ENCODE measurements at regions not wholly inside any gene's neighbourhood (a gene's known extent, or its start where the extent isn't known, plus 50 kb on each side); places are given as distances from the start of the nearest gene placed in this dataset.

- DNase-seq = no peak
- intact Hi-C loops (cut with DNase I; ENCODE audit: low total_unique reads) = no loop called here
- no peak for TF ChIP-seq CTCF (IDR thresholded peaks at IDR 0.05)
- H3K27me3 ChIP-seq = no peaks in the 10 kb centered on the region
- no peaks in the 10 kb centered on the region for H3K4me1 ChIP-seq
- no peaks in the 10 kb centered on the region for H3K36me3 ChIP-seq
- no peaks in the 10 kb centered on the region for H3K9me3 ChIP-seq
- H3K27ac ChIP-seq = no peak overlapping the region
- no peak overlapping the region for H3K4me3 ChIP-seq
Observed at GRCh38 chr14:100451264-100451663, 128.1 kb downstream of the SLC25A47 start.

DNA sequence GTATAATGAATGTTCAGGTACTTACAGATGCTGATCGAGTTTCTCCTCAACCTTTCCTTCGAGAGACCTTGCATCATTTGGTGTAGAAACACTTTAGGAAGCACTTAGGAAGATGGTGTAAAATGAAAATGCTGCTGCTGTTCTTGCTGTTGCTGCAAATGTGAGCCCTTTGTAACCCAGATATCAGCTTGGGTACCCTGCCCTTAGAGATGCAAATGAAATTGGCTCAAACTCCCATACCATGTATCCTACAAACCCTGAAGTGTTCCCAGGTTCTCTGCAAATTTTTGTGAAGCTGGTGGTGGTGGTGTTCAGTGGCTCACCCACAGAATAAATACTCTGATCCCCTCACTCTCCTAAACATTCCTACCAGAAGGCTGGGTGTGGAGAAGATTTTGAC lies 130.8 kb downstream of the SLC25A47 start:
- H3K4me1 ChIP-seq = no peaks in the 10 kb centered on the region
- no peaks in the 10 kb centered on the region for H3K9me3 ChIP-seq
- no peaks in the 10 kb centered on the region for H3K36me3 ChIP-seq
- intact Hi-C loops (cut with DNase I; ENCODE audit: low total_unique reads) = no loop called here
- no peak for TF ChIP-seq CTCF (IDR thresholded peaks at IDR 0.05)
- no peaks in the 10 kb centered on the region for H3K27me3 ChIP-seq
- DNase-seq = no peak
- H3K4me3 ChIP-seq = no peak overlapping the region
- no peak overlapping the region for H3K27ac ChIP-seq

GRCh38 chr14:100454437-100454836 lies 131.3 kb downstream of the SLC25A47 start:
- H3K27me3 ChIP-seq = no peaks in the 10 kb centered on the region
- DNase-seq = no peak
- no peak overlapping the region for H3K27ac ChIP-seq
- no peak overlapping the region for H3K4me3 ChIP-seq
- no peak for TF ChIP-seq CTCF (IDR thresholded peaks at IDR 0.05)
- H3K4me1 ChIP-seq = no peaks in the 10 kb centered on the region
- intact Hi-C loops (cut with DNase I; ENCODE audit: low total_unique reads) = no loop called here
- H3K9me3 ChIP-seq = no peaks in the 10 kb centered on the region
- H3K36me3 ChIP-seq = no peaks in the 10 kb centered on the region

DNA sequence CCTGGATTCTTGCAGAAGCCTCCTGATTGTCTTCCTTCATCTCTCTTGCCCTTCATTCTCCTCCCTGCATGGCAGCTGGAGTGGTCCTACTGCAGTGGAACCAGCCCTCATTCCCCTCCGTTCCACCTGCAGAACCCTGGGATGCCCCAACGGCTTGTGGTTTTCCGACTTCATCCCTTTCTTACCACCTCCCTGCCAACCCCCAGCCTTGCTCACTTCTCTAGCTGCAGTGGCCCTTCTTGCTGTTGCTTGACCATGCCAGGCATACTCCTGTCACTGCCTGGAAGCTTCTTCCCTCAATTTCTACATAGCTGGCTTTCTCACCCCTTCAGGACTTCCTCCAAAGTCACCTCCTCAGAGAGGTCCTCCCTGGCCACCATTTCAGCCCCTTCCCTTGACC lies 123.3 kb downstream of the BEGAIN start:
- Histone ChIP-seq H3K27me3 (no peaks in the 10 kb centered on the region), H3K4me3 (no peak overlapping the region), H3K4me1 (no peaks in the 10 kb centered on the region), H3K9me3 (no peaks in the 10 kb centered on the region), H3K36me3 (peaks cover 0 to 19% (median 5%) of the 10 kb centered on the region in 3 donors), H3K27ac (no peak overlapping the region)
- no peak for TF ChIP-seq CTCF (IDR thresholded peaks at IDR 0.05)
- intact Hi-C loops (cut with DNase I; ENCODE audit: low total_unique reads) = no loop called here
- no peak for DNase-seq

DNA sequence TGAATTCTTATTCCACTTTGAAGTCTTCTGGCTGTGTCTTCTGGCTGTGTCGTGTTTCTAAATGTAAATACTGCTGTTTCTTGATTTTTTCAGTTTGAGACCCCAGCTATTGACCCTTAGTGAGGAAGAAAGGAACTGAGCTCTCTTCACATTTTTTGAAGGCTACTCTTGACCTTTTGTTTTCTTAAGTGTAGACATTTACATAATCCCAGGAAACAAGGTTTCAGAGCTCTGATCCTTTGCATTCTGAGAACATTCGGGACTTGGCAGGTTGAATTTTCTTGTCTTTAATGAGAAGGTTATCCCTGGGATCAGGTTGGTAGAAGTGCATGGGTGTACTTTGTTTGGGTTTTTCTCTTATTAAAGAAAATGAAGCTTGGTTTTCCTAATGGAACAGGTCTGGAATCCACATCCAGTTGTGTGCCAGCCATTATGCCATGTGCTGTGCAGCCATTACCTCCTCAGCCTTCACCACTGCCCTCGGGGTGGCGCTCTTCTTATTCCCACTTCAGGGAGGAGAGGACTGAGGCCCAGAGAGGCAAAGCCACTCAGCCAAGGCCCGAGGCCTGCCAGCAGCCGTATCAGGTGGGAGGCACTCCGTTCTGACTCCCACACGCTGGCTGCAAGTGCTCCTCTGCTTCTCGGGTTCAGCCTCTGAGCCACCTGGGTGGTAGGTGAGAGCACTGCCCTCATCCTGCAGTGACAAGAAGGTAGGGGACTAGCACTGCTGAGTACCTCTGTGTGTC lies 120.9 kb downstream of the BEGAIN start:
- TF ChIP-seq CTCF (IDR thresholded peaks at IDR 0.05) = no peak
- Histone ChIP-seq H3K4me3 (no peak overlapping the region), H3K36me3 (peaks cover 0 to 41% (median 13%) of the 10 kb centered on the region in 3 donors), H3K27me3 (no peaks in the 10 kb centered on the region), H3K4me1 (no peaks in the 10 kb centered on the region), H3K9me3 (no peaks in the 10 kb centered on the region), H3K27ac (no peak overlapping the region)
- intact Hi-C loops (cut with DNase I; ENCODE audit: low total_unique reads) = no loop called here
- no peak for DNase-seq
